Hematopoietic multipotent progenitor cell treated with erythropoietin and hydrocortisone succinate and interleukin-3 and kit ligand, for 6 days (in vitro differentiated cells): ENCODE measurements at regions not wholly inside any gene's neighbourhood (a gene's known extent, or its start where the extent isn't known, plus 50 kb on each side); places are given as distances from the start of the nearest gene placed in this dataset.

Experiments used
- DNase-seq: peaks from one replicate; pipeline ENCODE4 v3.0.0-alpha.2; 2015

DNA sequence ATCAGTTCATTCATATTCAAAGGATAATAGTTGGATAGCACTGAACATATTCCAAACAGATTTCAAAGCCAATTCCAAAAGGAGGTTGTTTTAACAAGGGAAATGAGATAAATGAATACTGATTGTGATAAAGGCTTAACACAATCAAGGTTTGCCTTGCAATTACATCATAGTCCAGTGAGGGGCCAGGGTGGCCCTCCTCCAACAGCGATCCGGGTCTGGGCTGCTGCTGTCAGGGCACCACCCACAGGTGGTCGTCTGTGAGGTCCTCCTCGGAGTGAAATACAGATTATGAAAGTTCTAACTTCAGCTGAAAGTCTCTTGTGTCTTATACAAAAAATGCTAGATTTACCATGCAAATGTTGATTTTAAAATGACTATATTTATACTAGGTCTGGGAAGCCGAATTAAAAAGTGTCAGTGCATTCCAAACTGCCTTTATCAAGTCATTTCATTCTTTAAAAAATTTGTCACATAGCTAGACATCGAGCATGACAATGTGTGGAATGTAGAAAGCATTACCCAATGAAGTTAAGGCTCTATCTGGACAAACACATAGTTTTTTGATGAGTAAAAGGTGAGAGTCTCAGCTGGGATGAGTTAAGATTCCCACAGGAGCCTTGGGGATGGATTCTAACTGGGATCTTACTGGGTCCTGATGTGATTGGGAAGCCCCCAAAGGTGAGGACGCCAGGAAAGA lies 65.9 kb upstream of the SLC22A23 start:
- DNase-seq = no peak

DNA sequence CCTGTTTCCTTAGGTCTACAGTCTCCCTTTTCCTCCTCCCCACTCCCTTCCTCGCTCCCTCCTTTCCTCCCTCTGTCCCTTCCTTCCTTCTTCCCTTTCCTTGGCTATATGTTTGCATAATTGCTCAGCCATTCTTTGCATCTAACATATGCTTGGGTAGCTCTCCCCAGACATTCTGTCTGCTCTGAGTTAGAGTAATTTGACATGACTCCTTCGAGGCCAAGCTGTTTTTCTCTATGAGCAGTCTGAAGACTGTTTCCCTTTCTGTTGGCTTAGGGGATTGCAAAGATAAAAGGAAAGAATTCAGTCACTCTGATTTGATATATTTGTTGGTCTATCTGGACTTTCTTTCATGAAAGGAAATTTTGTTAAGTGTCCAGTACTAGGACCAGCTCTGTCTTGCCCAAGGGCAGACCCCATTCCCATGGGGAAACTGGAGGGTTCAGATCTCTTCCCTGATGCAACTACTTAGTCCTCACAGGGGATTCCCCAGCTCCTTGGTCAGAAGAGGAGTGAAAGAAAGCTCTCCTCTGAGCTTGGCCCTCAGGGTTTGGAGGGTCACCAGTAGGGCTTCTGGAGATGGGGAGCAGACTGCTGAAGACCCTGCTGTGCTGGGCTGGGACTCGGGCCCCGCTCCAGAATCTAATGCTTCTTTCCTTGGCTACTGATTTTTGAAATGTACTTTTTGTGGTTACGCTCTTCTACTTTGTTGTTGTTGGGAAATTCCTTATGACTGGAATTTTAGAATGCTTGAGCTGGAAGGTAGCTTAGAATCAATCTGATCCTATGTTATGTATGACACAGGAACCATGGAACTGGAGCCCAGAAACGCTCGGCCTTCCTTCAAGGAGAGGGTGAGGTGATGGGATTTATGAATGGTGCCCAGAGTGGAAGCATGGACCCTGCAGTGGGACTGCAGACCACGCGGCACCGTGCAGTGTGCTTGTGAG lies 63.7 kb upstream of the SLC22A23 start:
- DNase-seq = no peak

DNA sequence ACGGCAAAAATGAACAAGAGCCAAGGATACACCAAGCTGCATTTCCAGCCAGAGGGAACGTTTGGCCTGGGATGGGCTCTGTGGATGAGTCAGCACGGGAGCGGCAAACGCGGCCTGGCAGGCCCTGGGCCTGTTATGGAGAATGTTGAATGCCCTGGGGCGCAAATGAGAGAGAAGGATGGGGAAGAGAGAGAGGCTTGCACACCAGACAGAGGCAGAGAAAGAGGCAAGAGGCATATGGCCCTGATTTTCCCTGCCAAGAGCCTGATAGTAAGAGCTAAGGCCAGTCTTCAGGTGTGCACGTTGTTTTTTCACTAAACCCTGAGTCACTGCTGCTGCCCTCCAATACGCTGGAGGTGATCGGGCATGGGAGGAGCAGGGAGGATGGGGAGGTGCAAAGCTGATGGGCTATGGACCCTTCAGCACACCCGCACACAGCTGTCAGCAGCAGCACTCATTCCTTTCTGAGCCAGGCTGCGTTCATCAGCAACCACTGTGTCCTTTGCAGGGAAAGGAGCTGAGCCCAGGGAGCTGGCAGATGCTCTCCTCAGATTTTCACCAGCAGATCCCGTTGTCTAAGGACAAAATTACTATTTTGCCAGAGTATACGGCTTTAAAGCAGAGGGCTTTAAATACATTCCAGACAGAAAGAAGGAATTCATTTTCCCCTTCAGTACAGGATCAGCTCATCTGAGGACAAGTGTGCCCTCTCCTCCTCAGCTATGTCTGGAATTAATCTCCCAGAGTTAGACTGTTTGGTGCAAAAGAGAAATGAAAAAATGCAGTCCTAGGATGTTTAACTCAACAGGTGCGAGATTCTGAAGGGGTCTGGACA lies 61.7 kb upstream of the SLC22A23 start:
- no peak for DNase-seq

DNA sequence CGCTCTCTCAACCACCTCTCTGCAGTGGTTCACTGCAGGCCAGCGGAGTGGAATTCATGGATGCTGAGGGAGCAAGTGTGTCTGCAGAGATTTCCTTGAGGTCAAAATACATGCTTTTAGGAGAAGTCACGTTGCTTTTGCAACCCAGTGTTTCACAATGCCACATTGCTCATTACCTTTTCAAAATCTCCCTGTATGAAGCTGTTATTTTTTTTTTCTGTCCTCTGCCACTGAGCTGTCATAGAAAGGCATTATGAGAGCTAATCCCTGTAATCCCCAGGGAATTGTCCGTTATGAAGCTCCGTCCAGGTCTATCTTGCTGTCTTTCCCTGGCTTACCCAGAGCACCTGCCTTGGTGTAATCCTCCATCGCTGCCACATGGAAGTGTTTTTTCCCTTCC lies 60.5 kb upstream of the SLC22A23 start:
- DNase-seq = no peak

DNA sequence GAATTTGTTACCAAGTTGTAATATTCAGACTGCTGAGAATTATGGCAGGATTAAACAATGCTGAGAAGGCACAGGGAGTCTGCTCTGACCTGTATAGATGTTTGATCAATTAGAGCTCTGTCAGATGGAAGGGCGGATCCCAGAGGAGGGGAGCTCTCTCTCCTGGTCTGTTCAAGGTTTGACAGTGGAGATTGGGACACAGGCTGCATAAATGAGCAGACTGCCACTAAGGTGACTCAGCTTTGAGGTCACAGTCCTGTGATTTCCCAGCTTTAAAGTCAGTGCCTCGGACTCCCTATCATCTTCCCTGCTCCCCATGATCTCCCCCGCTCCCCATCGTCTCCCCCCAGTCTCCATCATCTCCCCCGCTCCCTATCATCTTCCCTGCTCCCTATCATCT lies 59.2 kb upstream of the SLC22A23 start:
- no peak for DNase-seq

DNA sequence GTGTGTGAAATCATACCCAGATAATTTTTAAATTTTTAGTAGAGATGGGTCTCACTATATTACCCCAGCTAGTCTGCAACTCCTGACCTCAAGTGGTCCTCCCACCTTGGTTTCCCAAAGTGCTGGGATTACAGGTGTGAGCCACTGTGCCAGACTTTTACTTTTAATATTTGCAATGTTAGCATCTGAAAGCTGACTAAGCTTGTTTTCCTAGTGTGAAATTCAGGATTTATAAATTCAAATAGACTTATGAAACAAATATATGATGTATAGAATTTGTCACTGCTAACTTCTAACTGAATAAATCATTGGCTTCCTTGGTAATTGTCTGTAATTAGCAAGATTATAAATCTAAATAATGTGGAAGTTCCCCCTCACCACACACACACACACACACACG lies 58.8 kb upstream of the SLC22A23 start:
- DNase-seq = no peak

DNA sequence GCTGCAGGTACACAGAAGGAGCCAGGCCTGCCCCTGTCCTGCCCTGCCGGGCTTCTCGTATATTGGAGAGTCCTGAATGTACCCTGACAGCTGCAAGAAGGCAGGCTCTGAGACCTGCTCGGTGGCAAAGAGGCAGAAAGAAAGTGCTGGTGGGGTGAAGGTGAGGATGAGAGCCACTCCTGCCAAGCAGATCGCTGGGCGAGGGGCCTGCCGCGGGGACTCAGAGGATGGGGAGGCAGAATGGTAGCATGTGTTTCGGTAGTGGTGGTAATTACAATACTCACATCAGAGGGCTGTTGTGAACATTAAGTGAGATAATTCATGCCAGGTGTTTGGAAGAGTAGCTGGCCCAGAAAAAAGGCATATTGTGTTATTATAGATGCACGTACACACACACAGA lies 56.6 kb upstream of the SLC22A23 start:
- DNase-seq = no peak

DNA sequence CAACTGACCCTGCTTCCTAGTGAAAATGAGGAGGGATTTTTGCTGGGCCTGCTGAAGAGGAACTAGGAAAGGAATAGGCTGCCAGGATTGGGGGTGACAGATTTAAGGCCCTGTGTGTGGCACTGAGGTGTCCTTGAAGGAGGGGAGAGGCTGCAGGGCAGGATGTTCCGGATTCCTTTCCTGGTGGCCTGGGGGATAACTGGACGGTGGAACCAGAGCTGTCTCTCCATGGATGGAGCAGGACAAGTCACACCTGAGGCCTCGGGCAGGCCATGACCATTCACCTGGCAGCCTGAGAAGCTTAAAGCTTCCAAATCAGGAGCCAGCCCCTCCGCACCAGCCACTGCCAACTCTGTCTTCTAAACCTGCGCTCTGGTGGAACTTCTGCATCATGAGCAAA lies 56.0 kb upstream of the SLC22A23 start:
- DNase-seq = no peak

DNA sequence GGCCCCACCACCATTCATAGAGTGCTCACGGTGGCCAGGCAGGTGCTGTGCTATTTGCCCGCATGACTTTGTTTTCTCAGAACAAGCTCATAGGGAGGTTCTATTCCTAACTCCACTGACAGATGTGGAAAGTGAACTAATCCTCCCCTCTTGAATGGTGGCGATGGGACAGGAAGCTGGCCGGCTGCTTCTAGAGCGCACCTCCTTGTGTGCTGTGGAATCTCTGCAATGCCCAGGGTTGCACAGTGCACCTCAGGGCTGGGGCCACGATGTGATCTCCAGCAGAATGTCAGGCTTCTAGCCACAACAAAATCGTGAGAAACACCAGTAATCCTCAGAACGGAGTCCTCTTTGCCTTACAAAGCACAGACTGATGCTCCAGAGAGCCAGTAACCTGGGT lies 53.8 kb upstream of the SLC22A23 start:
- no peak for DNase-seq

DNA sequence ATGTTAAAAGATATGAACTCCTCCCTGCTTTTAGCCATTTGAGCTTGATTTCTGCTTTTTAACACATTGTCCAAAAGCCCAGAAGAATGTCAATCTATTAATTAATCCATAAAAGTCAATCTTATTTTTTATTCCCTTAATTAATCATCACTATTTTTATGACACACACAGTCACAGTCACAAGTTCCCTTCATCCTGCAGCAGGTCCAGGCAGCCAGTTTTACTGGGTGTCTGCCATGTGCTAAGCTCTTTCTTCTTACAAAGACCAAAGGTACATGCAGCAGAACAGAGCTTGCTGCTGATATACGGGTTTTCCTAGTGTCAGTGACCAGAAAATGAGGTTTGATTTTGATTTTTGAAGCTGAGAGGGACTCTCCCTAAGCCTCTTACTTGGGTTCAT lies 53.3 kb upstream of the SLC22A23 start:
- no peak for DNase-seq

DNA sequence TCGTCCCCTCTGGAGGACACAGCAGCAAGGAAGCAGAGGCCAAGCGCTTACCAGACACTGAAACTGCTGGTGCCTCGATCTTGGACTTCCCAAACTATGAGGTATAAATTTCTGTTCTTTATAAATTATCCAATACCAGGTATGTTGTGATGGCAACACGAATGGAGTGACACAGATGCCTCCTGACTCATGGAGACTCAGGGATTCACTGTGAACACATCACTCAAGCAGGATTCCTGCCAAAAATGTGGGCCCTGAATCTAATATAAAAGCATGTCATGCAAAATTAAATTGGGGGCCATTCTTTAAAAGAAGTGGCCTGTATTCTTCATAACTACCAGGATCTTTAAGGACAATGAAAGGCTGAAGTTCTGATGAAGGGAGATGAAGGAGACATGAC lies 52.5 kb upstream of the SLC22A23 start:
- DNase-seq = no peak

DNA sequence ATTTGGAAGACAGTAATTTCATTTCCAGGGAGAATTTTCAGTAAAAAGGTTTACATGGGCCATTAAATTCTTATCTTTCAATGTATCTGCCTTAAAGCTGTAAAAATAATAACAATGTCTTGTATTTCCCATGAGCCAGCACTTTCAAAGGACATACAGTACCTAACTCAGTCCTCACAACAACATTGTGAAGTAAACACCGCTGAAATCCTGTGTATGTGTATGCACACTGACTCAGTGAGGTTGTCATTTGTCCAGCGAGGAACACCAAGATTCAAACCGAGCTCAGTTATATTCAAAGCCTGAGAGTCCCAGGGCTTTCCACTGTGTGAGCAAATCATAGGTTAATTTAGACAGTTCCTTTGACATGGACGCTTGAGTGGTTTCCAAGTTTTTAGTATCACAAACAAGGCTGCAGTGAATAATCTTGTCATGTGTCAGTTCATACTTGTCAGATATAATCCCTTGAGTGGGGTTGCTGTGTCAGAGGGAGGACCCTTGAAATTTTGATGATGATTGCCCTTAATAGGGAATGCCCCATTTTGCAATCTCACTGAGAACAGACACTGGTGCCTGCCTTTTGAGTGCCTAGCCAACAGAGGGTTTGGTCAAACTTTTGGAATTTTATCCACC lies 50.0 kb upstream of the SLC22A23 start:
- no peak for DNase-seq
